ENCODE measurements at regions not wholly inside any gene's neighbourhood (a gene's known extent, or its start where the extent isn't known, plus 50 kb on each side); places are given as distances from the start of the nearest gene placed in this dataset.

GRCh38 chr13:74706801-74707200 lies 572.6 kb upstream of the KLF12 start:
- DNase-seq (no peak), ATAC-seq (ENCODE audit: poor library complexity) (no peak)
- intact Hi-C loops (cut with DNase I, micrococcal nuclease), result no loop called here
- ChIA-PET POLR2A (no interaction called here), CTCF (no interaction called here)
- Histone ChIP-seq H3K27ac (ENCODE audit: low read depth in 1 of 2, low read length in 2 of 2) (no peak overlapping the region), H3K27me3 (ENCODE audit: control insufficient read depth in 1 of 2, insufficient read depth in 2 of 2, low read length in 2 of 2) (no peaks in the 10 kb centered on the region), H3K36me3 (ENCODE audit: insufficient read depth, low read length) (no peaks in the 10 kb centered on the region), H3K4me3 (ENCODE audit: low read length) (no peak overlapping the region), H3K4me1 (ENCODE audit: insufficient read depth, low read length) (no peaks in the 10 kb centered on the region), H3K9me3 (ENCODE audit: control insufficient read depth in 1 of 2, insufficient read depth in 1 of 2, low read length in 2 of 2) (no peaks in the 10 kb centered on the region)
- Mint-ChIP-seq H3K27me3 (peaks cover 3% of the 10 kb centered on the region), H3K36me3 (ENCODE audit: low read depth) (no peaks in the 10 kb centered on the region), H3K9me3 (no peaks in the 10 kb centered on the region), H3K4me1 (ENCODE audit: low read depth) (no peaks in the 10 kb centered on the region), H3K4me3 (no peak overlapping the region), H3K27ac (no peak overlapping the region)
- TF ChIP-seq CTCF (IDR thresholded peaks at IDR 0.05), result no peak

- ATAC-seq (ENCODE audit: poor library complexity) (no peak), DNase-seq (no peak)
- no peak overlapping the region for H3K4me3 ChIP-seq (ENCODE audit: low read length)
- H3K27me3 ChIP-seq (ENCODE audit: control insufficient read depth in 1 of 2, insufficient read depth in 2 of 2, low read length in 2 of 2), result no peaks in the 10 kb centered on the region
- Mint-ChIP-seq H3K27ac (no peak overlapping the region), H3K36me3 (ENCODE audit: low read depth) (no peaks in the 10 kb centered on the region), H3K4me3 (no peak overlapping the region), H3K9me3 (no peaks in the 10 kb centered on the region), H3K4me1 (ENCODE audit: low read depth) (no peaks in the 10 kb centered on the region), H3K27me3 (peaks cover 3% of the 10 kb centered on the region)
- ChIA-PET POLR2A (no interaction called here), CTCF (no interaction called here)
- no peaks in the 10 kb centered on the region for H3K36me3 ChIP-seq (ENCODE audit: insufficient read depth, low read length)
- no peak for TF ChIP-seq CTCF (IDR thresholded peaks at IDR 0.05)
- no peak overlapping the region for H3K27ac ChIP-seq (ENCODE audit: low read depth in 1 of 2, low read length in 2 of 2)
- no peaks in the 10 kb centered on the region for H3K9me3 ChIP-seq (ENCODE audit: control insufficient read depth in 1 of 2, insufficient read depth in 1 of 2, low read length in 2 of 2)
- intact Hi-C loops (cut with DNase I, micrococcal nuclease), result no loop called here
- H3K4me1 ChIP-seq (ENCODE audit: insufficient read depth, low read length), result no peaks in the 10 kb centered on the region
Observed at GRCh38 chr13:74705438-74705837, 571.2 kb upstream of the KLF12 start.

- Mint-ChIP-seq H3K9me3 (no peaks in the 10 kb centered on the region), H3K4me1 (ENCODE audit: low read depth) (no peaks in the 10 kb centered on the region), H3K27ac (no peak overlapping the region), H3K4me3 (no peak overlapping the region), H3K36me3 (ENCODE audit: low read depth) (no peaks in the 10 kb centered on the region), H3K27me3 (peaks cover 3% of the 10 kb centered on the region)
- ChIA-PET CTCF (interaction anchor here (1.8 kb wide), 1 partner anchor 15 kb away, joined by 3 read pairs; no protein-coding TSS in a partner anchor), POLR2A (no interaction called here)
- DNase-seq (no peak), ATAC-seq (ENCODE audit: poor library complexity) (no peak)
- Histone ChIP-seq H3K4me1 (ENCODE audit: insufficient read depth, low read length) (no peaks in the 10 kb centered on the region), H3K9me3 (ENCODE audit: control insufficient read depth in 1 of 2, insufficient read depth in 1 of 2, low read length in 2 of 2) (no peaks in the 10 kb centered on the region), H3K36me3 (ENCODE audit: insufficient read depth, low read length) (no peaks in the 10 kb centered on the region), H3K27ac (ENCODE audit: low read depth in 1 of 2, low read length in 2 of 2) (no peak overlapping the region), H3K27me3 (ENCODE audit: control insufficient read depth in 1 of 2, insufficient read depth in 2 of 2, low read length in 2 of 2) (no peaks in the 10 kb centered on the region), H3K4me3 (ENCODE audit: low read length) (no peak overlapping the region)
- TF ChIP-seq CTCF (IDR thresholded peaks at IDR 0.05), result no peak
- intact Hi-C loops (cut with DNase I, micrococcal nuclease), result no loop called here
Observed at GRCh38 chr13:74703855-74704387, 569.7 kb upstream of the KLF12 start.
